KG1 (cell line): ENCODE measurements at regions not wholly inside any gene's neighbourhood (a gene's known extent, or its start where the extent isn't known, plus 50 kb on each side); places are given as distances from the start of the nearest gene placed in this dataset.
A peak's percentile ranks its signal among the peaks of the same experiment; 100 is the strongest.
"Not testable (repeated sequence)": the region's sequence is repeated elsewhere in the genome, so short reads cannot be mapped to it uniquely, and the experiment has no call there.

ENCODE experiments used
- DNase-seq: peaks from one replicate; lab custom pipeline; 2025; lab: John Stamatoyannopoulos, UW

GRCh38 chr1:60949154-60949825 lies 133.1 kb upstream of the NFIA start:
- peak; percentile 30 for DNase-seq

GRCh38 chr1:60948486-60948885 lies 133.9 kb upstream of the NFIA start:
- no peak for DNase-seq

DNA sequence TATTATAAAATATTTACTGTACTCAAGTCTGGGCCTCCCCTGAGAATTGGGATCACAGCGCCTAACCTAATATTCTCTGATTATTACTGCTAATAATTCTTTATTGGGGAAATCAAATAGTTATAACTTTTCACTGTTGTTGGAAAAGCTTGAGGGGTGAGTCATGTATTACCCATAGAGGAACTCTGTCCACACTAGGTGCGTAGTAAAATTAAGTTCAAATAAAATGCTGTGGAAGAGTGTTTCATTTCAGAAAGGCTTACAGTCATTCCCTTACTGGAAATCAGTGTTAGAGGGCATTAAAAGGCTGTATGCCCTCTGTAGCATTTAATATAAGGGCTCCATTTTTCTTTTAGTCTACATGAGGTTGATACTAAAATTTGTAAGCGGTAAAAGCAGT lies 135.0 kb upstream of the NFIA start:
- no peak for DNase-seq

DNA sequence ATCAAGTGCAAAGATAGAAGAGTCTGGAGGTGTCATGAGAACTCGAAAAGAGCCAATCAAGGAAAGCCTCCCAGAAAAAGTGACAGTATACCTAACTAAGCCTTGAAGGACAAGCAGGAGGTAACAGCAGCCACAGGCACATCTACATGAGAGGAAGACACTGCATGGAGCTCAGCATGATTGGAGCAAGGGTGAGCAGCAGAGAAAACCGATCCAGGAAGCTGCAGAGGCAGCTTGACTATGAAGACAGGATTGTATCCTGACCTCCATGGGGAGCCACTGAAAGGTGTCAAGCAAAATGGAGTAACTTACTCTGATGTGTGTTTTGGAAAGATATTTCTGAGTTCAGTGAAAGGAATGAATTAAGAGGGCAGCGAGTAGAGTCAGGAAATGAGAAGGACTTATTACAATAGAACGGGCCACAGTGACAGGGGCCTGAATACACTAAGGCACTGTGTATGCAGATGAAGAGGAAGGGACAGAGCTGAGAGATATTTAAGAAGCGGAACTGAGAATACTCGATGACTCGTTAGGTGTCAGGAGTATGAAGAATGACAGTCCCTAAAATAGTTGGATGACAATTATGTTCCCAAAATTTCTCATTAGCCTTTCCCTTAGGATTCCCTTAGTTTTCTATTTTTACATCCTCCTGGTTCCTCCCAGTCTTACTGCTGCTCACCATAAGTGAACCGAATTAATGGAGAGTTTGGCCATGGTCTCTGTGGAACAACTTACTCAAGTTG lies 139.3 kb upstream of the NFIA start:
- DNase-seq: no peak

DNA sequence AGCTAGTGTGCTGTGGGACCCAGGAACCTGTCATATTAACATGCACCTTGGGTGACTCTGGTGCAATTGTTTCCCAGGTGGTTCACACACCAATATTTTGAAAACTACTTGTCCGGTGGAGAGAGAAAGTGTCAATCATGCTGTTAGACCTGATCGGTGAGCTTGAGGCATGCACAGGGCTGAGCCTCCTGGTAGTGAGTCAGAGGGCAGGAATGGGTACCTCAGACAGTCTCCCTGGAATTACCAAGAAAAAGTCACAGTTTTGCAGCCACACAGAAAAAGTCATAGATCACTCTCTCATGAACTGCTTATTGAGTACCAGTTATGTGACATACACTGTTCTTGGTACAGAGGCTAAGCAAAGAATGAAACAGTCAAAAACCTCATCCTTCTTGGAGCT lies 140.1 kb upstream of the NFIA start:
- no peak for DNase-seq

GRCh38 chr1:60940685-60941084 lies 141.7 kb upstream of the NFIA start:
- not testable (repeated sequence) for DNase-seq

GRCh38 chr1:60937720-60938119 lies 144.6 kb upstream of the NFIA start:
- DNase-seq: no peak

- no peak for DNase-seq
These were observed 145.6 kb upstream of the NFIA start for GRCh38 chr1:60936591-60937342.

DNA sequence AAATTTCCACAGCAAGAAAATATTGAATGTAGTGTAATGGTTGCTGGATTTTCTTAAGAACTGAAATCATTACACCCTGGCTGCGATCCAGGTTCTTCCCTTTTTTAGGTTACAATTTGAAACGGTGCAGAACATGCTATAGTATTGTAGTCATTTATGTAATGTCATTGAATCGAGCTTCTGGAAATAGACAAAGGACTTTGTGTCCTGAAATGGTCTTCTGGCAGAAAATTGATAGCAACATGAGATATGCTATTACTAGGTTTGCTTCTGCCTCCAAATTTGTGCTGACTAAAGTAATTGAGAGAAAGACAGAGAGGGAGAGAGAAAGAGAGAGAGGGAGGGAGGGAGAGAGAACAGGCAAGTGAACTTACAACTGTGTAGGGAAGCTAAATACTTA lies 146.2 kb upstream of the NFIA start:
- no peak for DNase-seq

DNA sequence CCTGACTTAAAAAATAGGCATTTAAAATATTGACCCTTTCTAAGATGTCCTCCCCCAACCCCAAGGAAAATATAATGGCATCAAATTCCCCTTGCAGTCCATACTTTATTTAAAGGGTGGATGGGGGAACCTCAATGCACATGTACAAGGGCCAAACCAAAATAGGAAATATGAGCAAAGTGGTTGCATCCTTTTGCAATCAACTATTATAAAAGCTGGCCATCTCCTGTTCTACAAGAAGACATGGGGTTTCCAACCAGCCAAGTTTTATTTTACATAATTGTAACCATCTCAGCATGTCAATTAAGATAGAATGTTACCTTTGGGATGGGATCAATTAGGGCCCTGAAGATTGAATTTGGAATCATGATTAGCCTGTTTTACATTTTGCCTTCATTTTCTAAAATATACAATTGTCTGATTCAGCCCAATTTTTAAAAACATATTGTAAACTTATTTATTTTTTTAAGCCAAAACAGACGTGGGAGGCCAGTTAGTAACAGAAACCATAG lies 146.7 kb upstream of the NFIA start:
- no peak for DNase-seq

- no peak for DNase-seq
These were observed 152.2 kb upstream of the NFIA start for GRCh38 chr1:60930130-60930529.

DNA sequence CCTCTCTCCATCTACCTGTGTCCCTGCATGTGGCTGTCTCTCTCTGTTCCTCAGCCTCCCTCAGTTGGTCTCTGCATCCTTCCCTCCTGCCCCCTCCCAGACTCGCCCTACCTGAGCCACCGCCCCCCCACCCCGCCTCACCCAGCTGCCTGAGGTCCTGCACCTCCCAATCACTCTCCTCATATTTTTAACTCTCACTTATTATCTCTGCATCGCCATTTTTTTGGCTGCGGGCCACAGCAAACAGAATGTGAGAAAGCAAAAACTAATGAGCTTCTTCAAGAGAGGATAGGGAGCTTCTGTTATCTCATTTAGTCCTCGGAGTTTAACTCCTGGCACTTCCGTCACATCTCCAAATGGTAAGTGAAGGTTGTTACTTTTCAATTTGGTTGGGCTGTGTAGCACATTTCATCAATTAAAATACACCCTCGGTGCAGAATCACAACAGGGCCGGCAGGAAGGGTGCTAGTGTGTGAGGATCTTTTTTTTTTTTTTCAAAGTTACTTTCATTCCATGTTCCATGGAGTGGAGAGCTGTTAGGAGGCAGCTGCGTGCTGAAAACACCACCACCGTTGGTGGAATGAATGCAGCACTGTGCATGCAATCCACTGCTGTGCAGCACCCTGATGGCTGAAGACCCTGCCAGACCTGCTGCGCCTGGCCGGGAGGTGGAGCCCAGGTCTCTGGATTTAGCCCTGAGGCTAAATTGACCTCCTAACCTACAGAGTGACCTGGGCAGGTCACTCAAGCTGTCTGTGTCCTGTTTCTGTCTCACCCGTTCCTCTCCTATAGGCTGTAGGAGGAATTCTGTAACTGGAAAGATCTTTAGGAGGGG lies 157.2 kb upstream of the NFIA start:
- no peak for DNase-seq

- no peak for DNase-seq
These were observed 158.2 kb upstream of the NFIA start for GRCh38 chr1:60924165-60924564.

- no peak for DNase-seq
These were observed 158.8 kb upstream of the NFIA start for GRCh38 chr1:60923389-60924087.

- DNase-seq: no peak
These were observed 160.1 kb upstream of the NFIA start for GRCh38 chr1:60922304-60922703.

- DNase-seq: no peak
These were observed 161.2 kb upstream of the NFIA start for GRCh38 chr1:60921175-60921574.

DNA sequence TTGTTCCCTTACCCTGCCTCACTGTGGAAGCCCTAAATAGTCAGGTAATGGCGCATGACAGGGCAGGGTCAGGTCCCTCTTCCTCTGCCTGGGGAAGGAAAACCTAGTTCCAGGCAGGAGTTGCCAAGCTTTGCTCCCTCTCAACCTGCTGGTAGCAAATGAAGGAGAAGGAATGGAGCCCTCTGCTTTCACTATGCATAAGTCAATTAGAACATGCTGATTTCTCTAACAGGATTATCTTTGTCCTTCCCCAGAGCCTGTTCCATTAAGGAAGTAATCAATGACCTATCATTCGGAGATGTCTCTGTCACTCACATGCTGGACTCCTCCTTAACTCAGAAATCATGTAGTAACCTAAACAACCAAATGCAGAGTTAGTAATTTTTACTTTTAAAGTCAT lies 161.8 kb upstream of the NFIA start:
- DNase-seq: no peak

DNA sequence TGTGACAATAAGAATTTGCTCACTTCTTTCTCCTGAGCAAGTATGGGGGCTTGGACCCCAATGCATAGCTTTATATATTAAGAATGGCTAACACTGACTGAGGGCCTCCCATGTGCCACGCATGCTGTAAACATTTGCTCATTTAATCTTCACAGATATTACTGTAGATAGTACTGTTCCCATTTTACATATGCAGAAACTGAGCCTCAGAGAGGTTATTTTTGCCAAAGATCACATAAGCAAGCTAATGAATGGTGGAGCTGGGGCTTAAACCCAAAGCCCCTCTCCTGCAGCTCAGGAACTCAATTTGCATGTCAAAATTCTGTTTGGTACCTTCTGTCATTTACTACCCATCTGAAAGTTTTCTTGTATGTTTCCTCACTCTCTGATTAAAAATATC lies 163.5 kb upstream of the NFIA start:
- DNase-seq: no peak

DNA sequence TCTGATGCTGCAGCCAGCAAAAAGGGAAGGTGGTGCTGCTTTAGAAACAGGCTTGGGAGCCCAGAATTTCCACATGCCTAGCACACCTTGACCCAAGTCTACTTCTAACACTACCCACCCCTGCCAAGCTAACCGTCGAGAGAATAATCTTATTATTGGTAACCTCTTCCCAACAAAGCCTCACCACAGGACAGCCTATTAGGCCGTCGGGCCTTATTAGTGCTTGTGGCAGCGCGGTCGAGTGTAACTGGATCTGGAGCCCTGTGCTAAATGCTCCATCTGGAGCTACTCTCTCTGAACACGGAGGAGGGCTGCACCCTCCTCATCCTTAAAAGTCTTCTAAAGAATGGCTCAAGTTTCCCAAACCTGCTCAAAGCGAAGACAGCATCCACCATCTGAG lies 165.5 kb upstream of the NFIA start:
- no peak for DNase-seq

GRCh38 chr1:60916199-60916598 lies 166.2 kb upstream of the NFIA start:
- no peak for DNase-seq

DNA sequence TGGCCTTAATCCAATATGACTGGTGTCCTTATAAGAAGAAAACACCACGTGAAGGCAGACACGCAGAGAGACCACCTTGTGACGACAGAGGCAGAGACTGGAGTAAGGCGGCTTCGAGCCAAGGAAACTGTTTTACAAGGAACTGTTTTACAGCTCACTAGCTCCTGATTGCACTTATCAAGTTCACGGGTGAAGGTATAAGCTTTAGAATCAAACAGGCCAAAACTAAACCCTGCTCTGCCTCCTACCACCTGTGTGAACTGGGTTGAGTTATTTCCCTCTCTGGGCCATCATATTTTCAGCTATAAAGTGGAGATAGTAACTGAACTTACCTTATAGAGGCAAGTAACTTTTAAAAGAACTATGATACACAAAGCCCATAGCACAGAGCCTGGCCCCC lies 166.9 kb upstream of the NFIA start:
- no peak for DNase-seq
